Fibroblast of mammary gland (primary cell): ENCODE measurements at regions not wholly inside any gene's neighbourhood (a gene's known extent, or its start where the extent isn't known, plus 50 kb on each side); places are given as distances from the start of the nearest gene placed in this dataset.
"Not testable (repeated sequence)": the region's sequence is repeated elsewhere in the genome, so short reads cannot be mapped to it uniquely, and the experiment has no call there.

Experiments used
- DNase-seq: peaks from one replicate; pipeline ENCODE4 v3.0.0-alpha.2; 2010; ENCODE audit warnings: low read depth
- H3K4me3 ChIP-seq: 2 replicates; pipeline ENCODE4 v1.5.1; 2011; ENCODE audit warnings: low read depth, mild to moderate bottlenecking, low read length, moderate library complexity; ENCODE audit not compliant: control insufficient read depth
- TF ChIP-seq, protein P1 (sequence below): conservative IDR thresholded peaks from 2 replicates; pipeline ENCODE4 v1.5.1; 2011; ENCODE audit warnings: low read depth, low read length, inconsistent platforms; ENCODE audit not compliant: control insufficient read depth, insufficient read depth

DNA sequence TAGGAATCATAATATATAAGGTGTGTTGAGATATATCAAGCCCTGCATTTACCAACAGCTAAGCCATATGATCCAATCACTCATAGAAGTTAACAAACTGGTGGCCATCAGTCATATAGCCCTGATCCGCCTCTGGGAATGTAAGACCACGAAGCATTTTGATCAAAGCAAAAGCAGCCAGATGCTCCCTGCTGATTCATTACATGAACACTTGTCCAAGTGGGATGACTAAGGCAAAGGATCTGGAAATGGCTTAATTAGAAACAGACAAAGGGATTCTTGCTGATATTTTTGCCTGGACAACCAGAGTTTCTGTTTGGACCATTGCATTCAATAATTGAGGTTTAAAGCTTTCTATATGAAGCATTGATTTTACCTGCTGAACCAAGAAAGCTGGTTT lies 535.5 kb downstream of the GPAM start:
- TF ChIP-seq, protein P1, sequence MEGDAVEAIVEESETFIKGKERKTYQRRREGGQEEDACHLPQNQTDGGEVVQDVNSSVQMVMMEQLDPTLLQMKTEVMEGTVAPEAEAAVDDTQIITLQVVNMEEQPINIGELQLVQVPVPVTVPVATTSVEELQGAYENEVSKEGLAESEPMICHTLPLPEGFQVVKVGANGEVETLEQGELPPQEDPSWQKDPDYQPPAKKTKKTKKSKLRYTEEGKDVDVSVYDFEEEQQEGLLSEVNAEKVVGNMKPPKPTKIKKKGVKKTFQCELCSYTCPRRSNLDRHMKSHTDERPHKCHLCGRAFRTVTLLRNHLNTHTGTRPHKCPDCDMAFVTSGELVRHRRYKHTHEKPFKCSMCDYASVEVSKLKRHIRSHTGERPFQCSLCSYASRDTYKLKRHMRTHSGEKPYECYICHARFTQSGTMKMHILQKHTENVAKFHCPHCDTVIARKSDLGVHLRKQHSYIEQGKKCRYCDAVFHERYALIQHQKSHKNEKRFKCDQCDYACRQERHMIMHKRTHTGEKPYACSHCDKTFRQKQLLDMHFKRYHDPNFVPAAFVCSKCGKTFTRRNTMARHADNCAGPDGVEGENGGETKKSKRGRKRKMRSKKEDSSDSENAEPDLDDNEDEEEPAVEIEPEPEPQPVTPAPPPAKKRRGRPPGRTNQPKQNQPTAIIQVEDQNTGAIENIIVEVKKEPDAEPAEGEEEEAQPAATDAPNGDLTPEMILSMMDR: no peak
- H3K4me3 ChIP-seq: no peak overlapping the region
- DNase-seq: peak; percentile 97

DNA sequence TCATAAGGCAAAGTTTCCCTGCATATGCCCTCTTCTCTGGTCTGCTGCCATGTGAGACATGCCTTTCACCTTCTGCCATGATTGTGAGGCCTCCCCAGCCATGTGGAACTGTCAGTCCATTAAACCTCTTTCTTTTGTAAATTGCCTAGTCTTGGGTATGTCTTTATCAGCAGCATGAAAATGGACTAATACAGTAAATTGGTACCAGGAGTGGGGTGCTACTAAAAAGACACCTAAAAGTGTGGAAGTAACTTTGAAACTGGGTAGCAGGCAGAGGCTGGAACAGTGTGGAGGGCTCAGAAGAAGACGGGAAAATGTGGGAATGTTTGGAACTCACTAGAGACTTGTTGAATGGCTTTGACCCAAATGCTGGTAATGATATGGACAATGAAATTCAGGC lies 534.5 kb downstream of the GPAM start:
- not testable (repeated sequence) for DNase-seq, H3K4me3 ChIP-seq

DNA sequence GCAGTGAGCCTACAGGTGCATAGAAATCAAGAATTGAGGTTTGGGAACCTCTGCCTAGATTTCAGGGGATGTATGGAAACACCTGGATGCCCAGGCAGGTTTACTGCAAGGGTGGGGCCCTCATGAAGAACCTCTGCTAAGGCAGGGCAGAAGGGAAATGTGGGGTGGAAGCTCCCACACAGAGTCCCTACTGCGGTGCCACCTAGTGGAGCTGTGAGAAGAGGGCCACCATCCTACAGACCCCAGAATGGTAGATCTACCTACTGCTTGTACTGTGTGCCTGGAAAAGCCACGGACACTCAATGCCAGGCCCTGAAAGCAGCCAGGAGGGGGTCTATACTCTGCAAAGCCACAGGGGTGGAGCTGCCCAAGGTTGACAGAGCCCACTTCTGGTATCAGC lies 533.5 kb downstream of the GPAM start:
- TF ChIP-seq, protein P1: no peak
- no peak overlapping the region for H3K4me3 ChIP-seq
- DNase-seq: no peak

DNA sequence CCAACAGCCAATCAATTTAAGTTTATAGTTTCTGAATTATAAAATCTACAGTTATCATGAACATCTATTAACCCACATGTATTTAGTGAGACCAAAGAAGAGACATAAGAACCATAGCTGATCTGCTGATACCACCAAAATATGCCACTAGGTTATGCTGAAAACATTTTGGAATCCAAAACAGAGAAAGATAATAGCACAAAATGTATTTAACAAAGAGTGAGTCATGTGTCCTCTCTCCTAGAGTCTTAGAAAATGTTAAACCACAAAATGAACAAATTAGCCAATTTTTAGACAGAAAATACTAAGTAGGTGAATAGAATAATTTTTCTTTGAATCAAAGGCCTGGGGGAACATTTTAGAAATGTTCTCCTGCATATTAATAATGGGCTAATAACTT lies 527.5 kb downstream of the GPAM start:
- H3K4me3 ChIP-seq: no peak overlapping the region
- TF ChIP-seq, protein P1: peak; percentile 13
- peak; percentile 61 for DNase-seq

DNA sequence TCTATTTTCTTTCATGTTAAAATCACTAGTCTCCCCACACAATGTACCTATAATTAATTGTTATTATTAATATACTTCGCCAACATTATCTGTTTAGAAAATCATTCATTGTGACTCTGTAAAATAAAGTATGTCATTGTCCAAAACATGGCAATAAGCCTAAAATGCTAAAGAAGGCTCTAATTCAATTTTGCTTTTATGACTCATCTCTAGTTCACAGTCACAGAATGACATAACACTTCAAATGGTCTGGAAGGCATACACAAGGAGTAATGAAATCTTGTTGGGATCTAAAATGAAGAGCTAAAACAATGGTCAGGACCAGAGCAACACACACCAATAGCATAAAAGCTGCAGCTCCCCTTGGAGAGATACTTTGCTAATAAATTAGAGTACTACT lies 505.8 kb downstream of the GPAM start:
- TF ChIP-seq, protein P1: no peak
- no peak overlapping the region for H3K4me3 ChIP-seq
- peak; percentile 78 for DNase-seq

DNA sequence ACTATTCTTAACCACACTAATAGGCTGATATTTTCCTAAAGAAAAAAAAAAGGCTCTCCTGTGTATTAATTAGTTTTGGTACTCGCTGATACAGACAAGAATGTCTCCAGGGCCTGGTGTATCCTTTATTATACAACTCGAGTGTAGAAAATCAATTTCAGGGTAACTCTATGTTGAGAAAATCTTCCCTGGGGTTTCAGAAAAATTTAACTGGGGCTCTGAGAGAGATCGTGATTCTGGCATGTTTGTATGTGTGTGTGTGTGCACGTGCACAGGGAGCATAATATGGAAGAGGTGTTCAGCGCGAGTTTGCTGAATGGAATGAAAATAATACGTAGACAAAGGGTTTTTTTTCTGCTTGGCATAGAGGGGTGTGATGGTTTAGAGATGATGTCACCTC lies 496.8 kb downstream of the GPAM start:
- H3K4me3 ChIP-seq: no peak overlapping the region
- TF ChIP-seq, protein P1: no peak

DNA sequence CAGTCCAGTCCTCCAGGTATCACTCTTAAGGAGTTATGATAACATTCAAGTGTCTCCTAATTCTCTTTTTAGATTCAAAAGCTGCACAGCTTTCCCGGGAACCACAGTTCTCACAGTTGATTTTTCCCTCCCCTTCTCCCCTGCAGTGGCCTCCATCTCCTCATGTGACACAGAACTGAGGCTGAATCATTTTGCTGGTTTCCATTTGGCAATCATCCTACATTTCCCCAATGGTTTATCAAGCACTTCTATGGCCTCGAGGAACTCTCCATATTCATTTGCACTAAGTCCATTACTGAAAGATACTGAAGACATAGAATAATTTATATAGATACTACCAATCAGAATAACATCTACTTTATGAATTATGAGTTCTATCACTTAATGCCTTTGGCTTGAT lies 484.9 kb downstream of the GPAM start:
- TF ChIP-seq, protein P1: no peak
- no peak overlapping the region for H3K4me3 ChIP-seq
- DNase-seq: peak; percentile 80

More for the DNA sequence above, 496.8 kb downstream of the GPAM start:
- DNase-seq: no peak
